22Rv1 (cell line): ENCODE measurements at regions not wholly inside any gene's neighbourhood (a gene's known extent, or its start where the extent isn't known, plus 50 kb on each side); places are given as distances from the start of the nearest gene placed in this dataset.

Experiments used
- H3K27ac ChIP-seq: fragments of 450-650 bp; 2 replicates; pipeline ENCODE4 v1.5.1; 2017
- CTCF ChIP-seq: fragments of 450-650 bp; IDR thresholded peaks from 2 replicates; pipeline ENCODE4 v1.5.1; 2017; ENCODE audit warnings: mild to moderate bottlenecking
- ZFX ChIP-seq: fragments of 450-650 bp; IDR thresholded peaks from 2 replicates; pipeline ENCODE4 v1.6.1; 2017; ENCODE audit warnings: antibody characterized with exemption, borderline replicate concordance

GRCh38 chr18:27735117-27735516 lies 441.8 kb downstream of the CDH2 start:
- TF ChIP-seq ZFX, result no peak
- no peak for TF ChIP-seq CTCF
- no peak overlapping the region for H3K27ac ChIP-seq

GRCh38 chr18:27731211-27731610 lies 445.7 kb downstream of the CDH2 start:
- TF ChIP-seq ZFX (no peak), CTCF (no peak)
- no peak overlapping the region for H3K27ac ChIP-seq

GRCh38 chr18:27728659-27729058 lies 448.3 kb downstream of the CDH2 start:
- no peak overlapping the region for H3K27ac ChIP-seq
- TF ChIP-seq CTCF (no peak), ZFX (no peak)

- TF ChIP-seq CTCF (no peak), ZFX (no peak)
Observed at GRCh38 chr18:27724362-27724761, 452.6 kb downstream of the CDH2 start.

GRCh38 chr18:27723168-27723567 lies 453.8 kb downstream of the CDH2 start:
- no peak for TF ChIP-seq ZFX
- TF ChIP-seq CTCF, result no peak
- H3K27ac ChIP-seq, result no peak overlapping the region

More at GRCh38 chr18:27724362-27724761, 452.6 kb downstream of the CDH2 start:
- no peak overlapping the region for H3K27ac ChIP-seq

- H3K27ac ChIP-seq, result no peak overlapping the region
- TF ChIP-seq CTCF (no peak), ZFX (no peak)
Observed at GRCh38 chr18:27719680-27720079, 457.2 kb downstream of the CDH2 start.

- TF ChIP-seq CTCF (no peak), ZFX (no peak)
- H3K27ac ChIP-seq, result no peak overlapping the region
Observed at GRCh38 chr18:27717816-27718215, 459.1 kb downstream of the CDH2 start.
